GM12878 (cell line): ENCODE measurements at regions not wholly inside any gene's neighbourhood (a gene's known extent, or its start where the extent isn't known, plus 50 kb on each side); places are given as distances from the start of the nearest gene placed in this dataset.

ENCODE experiments used
- ATAC-seq: fragments of 200-7000 bp; cut with Tn5 transposase; 3 replicates; pipeline ENCODE4 v1.9.1; 2020; ENCODE audit warnings: mild to moderate bottlenecking, moderate library complexity
- BruUV-seq: library from RNA; stranded (reverse); fragments of 400-500 nt; replicated peaks from 2 replicates; lab custom pipeline; 2021; lab: Mats Ljungman, UMichigan
- CTCF ChIA-PET: fragments of 300-600 bp; sonication (Branson Sonifier 250); formaldehyde crosslinking; extraction: SDS; loops from one replicate; lab custom pipeline; 2021; ENCODE audit warnings: inconsistent platforms; lab: Yijun Ruan, JAX
- POLR2A ChIA-PET: fragments of 350-600 bp; formaldehyde crosslinking; extraction: SDS; loops from one replicate; lab custom pipeline; 2021; ENCODE audit warnings: inconsistent platforms; lab: Charles Lee
- RAD21 ChIA-PET: fragments of 300-600 bp; sonication (Branson Sonifier 250); formaldehyde crosslinking; loops from one replicate; lab custom pipeline; 2023; ENCODE audit warnings: antibody characterized with exemption; ENCODE audit not compliant: unreplicated experiment; lab: Charles Lee
- SMC1A ChIA-PET: fragments of 300-600 bp; sonication (Branson Sonifier 250); formaldehyde crosslinking; loops from one replicate; lab custom pipeline; 2023; ENCODE audit not compliant: unreplicated experiment, uncharacterized antibody; lab: Charles Lee
- DNase-seq: peaks from one replicate; pipeline ENCODE4 v3.0.0-alpha.2; 2011; ENCODE audit warnings: low read depth, low spot score
- FAIRE-seq: peaks from 3 replicates; lab custom pipeline; 2011; peaks lifted over from hg19 to GRCh38; lab: Jason Lieb, UNC
- H2AFZ ChIP-seq: 2 replicates; pipeline ENCODE4 v1.6.0; 2011; ENCODE audit warnings: low read depth, low read length, control low read depth; ENCODE audit not compliant: control insufficient read depth
- H3K27ac ChIP-seq: 2 replicates; pipeline ENCODE4 v1.5.1; 2011; ENCODE audit warnings: control low read depth; ENCODE audit not compliant: control insufficient read depth, insufficient read depth
- H3K27me3 ChIP-seq, 2 experiments: replicated peaks in 1 of 2; 2 replicates each; pipeline versions ENCODE4 v1.6.0 to v1.6.1; 2011; ENCODE audit warnings: low read length in 1 of 2; ENCODE audit not compliant: control insufficient read depth in 2 of 2, insufficient read depth in 2 of 2
- H3K36me3 ChIP-seq, 2 experiments: 2 replicates each; pipeline ENCODE4 v1.5.1; 2011; ENCODE audit warnings: low read length in 1 of 2; ENCODE audit not compliant: control insufficient read depth in 2 of 2, insufficient read depth in 2 of 2
- H3K4me1 ChIP-seq: 2 replicates; pipeline ENCODE4 v1.6.1; 2011; ENCODE audit warnings: mild to moderate bottlenecking, low read length, moderate library complexity, mixed read lengths; ENCODE audit not compliant: control insufficient read depth, insufficient read depth
- H3K4me2 ChIP-seq: 2 replicates; pipeline ENCODE4 v1.6.0; 2011; ENCODE audit warnings: control low read depth; ENCODE audit not compliant: control insufficient read depth, insufficient read depth
- H3K4me3 ChIP-seq: fragments of 200-600 bp; sonication (generic); 2 replicates; pipeline ENCODE4 v1.5.1; 2016
- H3K79me2 ChIP-seq: 2 replicates; pipeline ENCODE4 v1.6.0; 2011; ENCODE audit warnings: low read length; ENCODE audit not compliant: control insufficient read depth, insufficient read depth
- H3K9ac ChIP-seq: 2 replicates; pipeline ENCODE4 v1.8.0; 2011; ENCODE audit warnings: low read length, control low read depth, mixed read lengths; ENCODE audit not compliant: control insufficient read depth, insufficient read depth
- H3K9me3 ChIP-seq: replicated peaks from 3 replicates; pipeline ENCODE4 v1.5.1; 2011; ENCODE audit warnings: mild to moderate bottlenecking, low read length; ENCODE audit not compliant: control insufficient read depth, insufficient read depth
- H4K20me1 ChIP-seq: 2 replicates; pipeline ENCODE4 v1.6.0; 2011; ENCODE audit not compliant: control insufficient read depth, insufficient read depth
- BCLAF1 ChIP-seq: fragments of 450-650 bp; IDR thresholded peaks from 2 replicates; pipeline ENCODE4 v1.6.1; 2017; ENCODE audit warnings: antibody characterized with exemption, mild to moderate bottlenecking, moderate library complexity
- ETV6 ChIP-seq, 2 experiments: fragments of 450-650 bp in 1 of 2; IDR thresholded peaks in 1 of 2; conservative IDR thresholded peaks in 1 of 2; 2 replicates each; pipeline ENCODE4 v1.6.1; 2014; ENCODE audit warnings: antibody characterized with exemption in 1 of 2, borderline replicate concordance in 1 of 2, low read depth in 1 of 2, mild to moderate bottlenecking in 1 of 2, moderate library complexity in 1 of 2
- GABPA ChIP-seq: IDR thresholded peaks from 2 replicates; pipeline ENCODE4 v1.6.1; 2014; ENCODE audit warnings: antibody characterized with exemption, low read depth, mild to moderate bottlenecking, inconsistent platforms
- IRF4 ChIP-seq: IDR thresholded peaks from 2 replicates; pipeline ENCODE4 v1.6.1; 2011; ENCODE audit warnings: low read depth, low read length
- LARP7 ChIP-seq: fragments of 450-650 bp; IDR thresholded peaks from 2 replicates; pipeline ENCODE4 v1.6.1; 2017; ENCODE audit warnings: mild to moderate bottlenecking
- MYB ChIP-seq: fragments of 150-350 bp; IDR thresholded peaks from 2 replicates; pipeline ENCODE4 v1.6.1; 2014; ENCODE audit warnings: mild to moderate bottlenecking, low read depth, low read length, borderline replicate concordance
- PBX3 ChIP-seq: IDR thresholded peaks from 2 replicates; pipeline ENCODE4 v1.6.1; 2011; ENCODE audit warnings: mild to moderate bottlenecking, low read depth, low read length, moderate library complexity; ENCODE audit not compliant: insufficient replicate concordance
- POLR2A ChIP-seq: IDR thresholded peaks from 2 replicates; pipeline ENCODE4 v1.6.1; 2011; ENCODE audit warnings: low read depth, mild to moderate bottlenecking, low read length
- REST ChIP-seq: IDR thresholded peaks from 2 replicates; pipeline ENCODE4 v1.6.1; 2012; ENCODE audit warnings: mild to moderate bottlenecking, low read depth, low read length
- SMARCA5 ChIP-seq: fragments of 450-650 bp; IDR thresholded peaks from 2 replicates; pipeline ENCODE4 v1.6.1; 2017; ENCODE audit warnings: mild to moderate bottlenecking
- TAF1 ChIP-seq: IDR thresholded peaks from 2 replicates; pipeline ENCODE4 v1.6.1; 2011; ENCODE audit warnings: mild to moderate bottlenecking, low read depth, low read length, borderline replicate concordance
- WRNIP1 ChIP-seq: IDR thresholded peaks from 2 replicates; pipeline ENCODE4 v1.6.1; 2011; ENCODE audit warnings: low read depth, low read length, improper control_type of control experiment, borderline replicate concordance
- ZNF622 ChIP-seq: fragments of 450-650 bp; IDR thresholded peaks from 2 replicates; pipeline ENCODE4 v1.6.1; 2017; ENCODE audit warnings: mild to moderate bottlenecking, inconsistent platforms
- WGBS: methylation state at CpG from one replicate; pipeline ENCODE4 v1.1.6; 2016; ENCODE audit warnings: low lambda C conversion rate; ENCODE audit not compliant: insufficient replicate concordance, insufficient coverage; ENCODE audit errors: missing lambda C conversion rate; 5-methylcytosine and 5-hydroxymethylcytosine counted together
- in situ Hi-C: fragments of 300-500 bp; cut with MboI; formaldehyde crosslinking; loops from 9 replicates; pipeline ENCODE4 v1.14.3; 2018; ENCODE audit warnings: mixed read lengths
- intact Hi-C: fragments of 100-400 bp; cut with micrococcal nuclease; formaldehyde crosslinking; loops from one replicate; pipeline ENCODE4 v1.14.2; 2022; ENCODE audit not compliant: unreplicated experiment

- H3K4me3 ChIP-seq: no peak overlapping the region
- ChIA-PET POLR2A (interaction anchor here (0.6 kb wide), 1 partner anchor 1156 kb away, joined by 3 read pairs; no protein-coding TSS in a partner anchor), RAD21 (interaction anchor here (1.0 to 1.1 kb wide), 3 partner anchors 15 to 125 kb away, joined by 3 to 5 read pairs (median 3); no protein-coding TSS in a partner anchor), CTCF (interaction anchor here (1.7 kb wide), 1 partner anchor 19 kb away, joined by 9 read pairs; no protein-coding TSS in a partner anchor), SMC1A (interaction anchor here (1.1 to 1.5 kb wide), 4 partner anchors 15 to 134 kb away, joined by 3 to 8 read pairs (median 4); no protein-coding TSS in a partner anchor)
- FAIRE-seq: no peak
- H3K9ac ChIP-seq: no peak overlapping the region
- no peak for TF ChIP-seq ETV6 (conservative IDR thresholded peaks at IDR 0.05 in 1 of 2, IDR thresholded peaks at IDR 0.05 in 1 of 2; ENCODE audit: borderline replicate concordance in 1 of 2, low read depth in 1 of 2)
- no peak for TF ChIP-seq LARP7
- TF ChIP-seq PBX3: no peak
- no peak for TF ChIP-seq TAF1
- no peak for TF ChIP-seq IRF4
- no peak for TF ChIP-seq GABPA
- no peak for TF ChIP-seq POLR2A
- TF ChIP-seq WRNIP1: no peak
- no peak for TF ChIP-seq ZNF622
- no peak for TF ChIP-seq REST
- TF ChIP-seq BCLAF1: no peak
- TF ChIP-seq MYB: no peak
- no peak for TF ChIP-seq SMARCA5
- 54% methylated on average over 5 of the region's 5 CpGs for WGBS
- BruUV-seq: no TSS peak
- no peak for DNase-seq
- intact Hi-C loops (no loop called here), in situ Hi-C loops (no loop called here)
- no peaks in the 10 kb centered on the region for H3K79me2 ChIP-seq
- H3K27ac ChIP-seq: no peak overlapping the region
- H3K4me2 ChIP-seq: no peak overlapping the region
- no peak overlapping the region for H2AFZ ChIP-seq
- peaks cover 2% of the 10 kb centered on the region; the same call in 1 of the 2 replicates for H3K4me1 ChIP-seq
- H4K20me1 ChIP-seq: no peaks in the 10 kb centered on the region
- ATAC-seq: no peak
- H3K9me3 ChIP-seq: no peaks in the 10 kb centered on the region
- H3K27me3 ChIP-seq: no peaks in the 10 kb centered on the region; a peak in 3 of 4 replicates
- no peaks in the 10 kb centered on the region for H3K36me3 ChIP-seq
Measured at GRCh38 chr5:57317341-57317740, 143.5 kb downstream of the GPBP1 start.
